WERI-Rb-1 (cell line): ENCODE measurements at regions not wholly inside any gene's neighbourhood (a gene's known extent, or its start where the extent isn't known, plus 50 kb on each side); places are given as distances from the start of the nearest gene placed in this dataset.

Source experiments
- DNase-seq: peaks from one replicate; pipeline ENCODE4 v3.0.0-alpha.2; 2020
- H3K27ac ChIP-seq: fragments of 250-450 bp; sonication (Bioruptor Pico); 2 replicates; pipeline ENCODE4 v1.5.1; 2020; ENCODE audit warnings: mild to moderate bottlenecking, moderate library complexity
- H3K27me3 ChIP-seq: fragments of 250-450 bp; sonication (Bioruptor Pico); 2 replicates; pipeline ENCODE4 v1.5.1; 2021; ENCODE audit warnings: mild to moderate bottlenecking, low read depth, moderate library complexity; ENCODE audit not compliant: insufficient read depth, severe bottlenecking
- H3K36me3 ChIP-seq: fragments of 250-450 bp; sonication (Bioruptor Pico); 2 replicates; pipeline ENCODE4 v1.5.1; 2020; ENCODE audit warnings: mild to moderate bottlenecking, moderate library complexity
- H3K4me3 ChIP-seq: 2 replicates; pipeline ENCODE4 v1.5.1; 2011; ENCODE audit warnings: low read depth, mild to moderate bottlenecking, control low read depth, low read length
- H3K9me3 ChIP-seq: fragments of 250-450 bp; sonication (Bioruptor Pico); 2 replicates; pipeline ENCODE4 v1.5.1; 2021; ENCODE audit warnings: mild to moderate bottlenecking, moderate library complexity; ENCODE audit not compliant: severe bottlenecking
- CTCF ChIP-seq: IDR thresholded peaks from 2 replicates; pipeline ENCODE4 v1.5.1; 2011; ENCODE audit warnings: low read depth, mild to moderate bottlenecking, control low read depth, inconsistent platforms, low read length

- Histone ChIP-seq H3K27ac (no peak overlapping the region), H3K4me3 (no peak overlapping the region), H3K36me3 (no peaks in the 10 kb centered on the region), H3K9me3 (no peaks in the 10 kb centered on the region), H3K27me3 (no peaks in the 10 kb centered on the region)
- no peak for DNase-seq
- TF ChIP-seq CTCF: no peak
These were observed 1201.2 kb upstream of the CDH6 start for GRCh38 chr5:29992248-29992647.

GRCh38 chr5:29990681-29991080, 1202.8 kb upstream of the CDH6 start:
- no peak for DNase-seq
- Histone ChIP-seq H3K27me3 (no peaks in the 10 kb centered on the region), H3K9me3 (no peaks in the 10 kb centered on the region), H3K36me3 (no peaks in the 10 kb centered on the region), H3K27ac (no peak overlapping the region), H3K4me3 (no peak overlapping the region)
- TF ChIP-seq CTCF: no peak

- no peak overlapping the region for H3K27ac ChIP-seq
- DNase-seq: no peak
- no peak overlapping the region for H3K4me3 ChIP-seq
- no peaks in the 10 kb centered on the region for H3K27me3 ChIP-seq
- no peaks in the 10 kb centered on the region for H3K36me3 ChIP-seq
- no peaks in the 10 kb centered on the region for H3K9me3 ChIP-seq
- no peak for TF ChIP-seq CTCF
These were observed 1209.3 kb upstream of the CDH6 start for GRCh38 chr5:29984156-29984540.

GRCh38 chr5:29983528-29984155, 1209.8 kb upstream of the CDH6 start:
- H3K36me3 ChIP-seq: no peaks in the 10 kb centered on the region
- no peak for DNase-seq
- no peaks in the 10 kb centered on the region for H3K9me3 ChIP-seq
- H3K4me3 ChIP-seq: no peak overlapping the region
- no peak for TF ChIP-seq CTCF
- no peak overlapping the region for H3K27ac ChIP-seq
- no peaks in the 10 kb centered on the region for H3K27me3 ChIP-seq

GRCh38 chr5:29982457-29982856, 1211.0 kb upstream of the CDH6 start:
- DNase-seq: no peak
- H3K27me3 ChIP-seq: no peaks in the 10 kb centered on the region
- no peaks in the 10 kb centered on the region for H3K36me3 ChIP-seq
- no peak overlapping the region for H3K4me3 ChIP-seq
- H3K9me3 ChIP-seq: no peaks in the 10 kb centered on the region
- TF ChIP-seq CTCF: no peak
- H3K27ac ChIP-seq: no peak overlapping the region

GRCh38 chr5:29972597-29972996, 1220.9 kb upstream of the CDH6 start:
- no peak for TF ChIP-seq CTCF
- no peak overlapping the region for H3K4me3 ChIP-seq
- no peak overlapping the region for H3K27ac ChIP-seq
- H3K9me3 ChIP-seq: no peaks in the 10 kb centered on the region
- no peaks in the 10 kb centered on the region for H3K27me3 ChIP-seq
- H3K36me3 ChIP-seq: no peaks in the 10 kb centered on the region
- no peak for DNase-seq
